IPS-20b (cell line): ENCODE measurements at regions not wholly inside any gene's neighbourhood (a gene's known extent, or its start where the extent isn't known, plus 50 kb on each side); places are given as distances from the start of the nearest gene placed in this dataset.

ENCODE experiments used
- H3K27ac ChIP-seq: one replicate; pipeline ENCODE4 v1.5.1; 2013; ENCODE audit warnings: low read length
- H3K27me3 ChIP-seq: 2 replicates; pipeline ENCODE4 v1.6.1; 2013; ENCODE audit warnings: mild to moderate bottlenecking, low read length, inconsistent platforms; ENCODE audit not compliant: insufficient read depth
- H3K36me3 ChIP-seq: 2 replicates; pipeline ENCODE4 v1.6.1; 2013; ENCODE audit warnings: low read depth, mild to moderate bottlenecking, inconsistent platforms, low read length, moderate library complexity; ENCODE audit not compliant: insufficient read depth
- H3K4me1 ChIP-seq: 2 replicates; pipeline ENCODE4 v1.6.1; 2013; ENCODE audit warnings: mild to moderate bottlenecking, control low read depth, inconsistent platforms, low read length, moderate library complexity; ENCODE audit not compliant: insufficient read depth
- H3K4me3 ChIP-seq: 2 replicates; pipeline ENCODE4 v1.5.1; 2013; ENCODE audit warnings: mild to moderate bottlenecking, low read length, inconsistent platforms
- H3K9ac ChIP-seq: 2 replicates; pipeline ENCODE4 v1.6.1; 2013; ENCODE audit warnings: low read depth, mild to moderate bottlenecking, inconsistent platforms, low read length, moderate library complexity
- H3K9me3 ChIP-seq: 2 replicates; pipeline ENCODE4 v1.6.1; 2013; ENCODE audit warnings: mild to moderate bottlenecking, low read depth, low read length, inconsistent platforms; ENCODE audit not compliant: insufficient read depth

- no peak overlapping the region for H3K4me3 ChIP-seq
- H3K4me1 ChIP-seq = peaks cover 5% of the 10 kb centered on the region; the same call in 1 of the 2 replicates
- H3K9ac ChIP-seq = no peak overlapping the region
- H3K27ac ChIP-seq = no peak overlapping the region
- H3K36me3 ChIP-seq = no peaks in the 10 kb centered on the region
- H3K9me3 ChIP-seq = no peaks in the 10 kb centered on the region
- H3K27me3 ChIP-seq = no peaks in the 10 kb centered on the region
Observed at GRCh38 chr2:215779912-215780311, 233.4 kb downstream of the MREG start.

GRCh38 chr2:215777465-215778044, 235.8 kb downstream of the MREG start:
- Histone ChIP-seq H3K27ac (no peak overlapping the region), H3K36me3 (no peaks in the 10 kb centered on the region), H3K27me3 (no peaks in the 10 kb centered on the region), H3K9me3 (no peaks in the 10 kb centered on the region), H3K4me1 (peaks cover 12% of the 10 kb centered on the region; the same call in 1 of the 2 replicates), H3K9ac (no peak overlapping the region), H3K4me3 (no peak overlapping the region)

GRCh38 chr2:215775106-215775505, 238.2 kb downstream of the MREG start:
- Histone ChIP-seq H3K36me3 (no peaks in the 10 kb centered on the region), H3K9me3 (no peaks in the 10 kb centered on the region), H3K4me3 (no peak overlapping the region), H3K9ac (no peak overlapping the region), H3K27ac (no peak overlapping the region), H3K4me1 (peaks cover 22% of the 10 kb centered on the region), H3K27me3 (no peaks in the 10 kb centered on the region)

- no peaks in the 10 kb centered on the region for H3K9me3 ChIP-seq
- no peak overlapping the region for H3K27ac ChIP-seq
- H3K27me3 ChIP-seq = no peaks in the 10 kb centered on the region
- peaks cover 20% of the 10 kb centered on the region for H3K4me1 ChIP-seq
- no peak overlapping the region for H3K9ac ChIP-seq
- H3K4me3 ChIP-seq = no peak overlapping the region
- no peaks in the 10 kb centered on the region for H3K36me3 ChIP-seq
Observed at GRCh38 chr2:215773728-215774127, 239.6 kb downstream of the MREG start.

- H3K27me3 ChIP-seq = no peaks in the 10 kb centered on the region
- no peaks in the 10 kb centered on the region for H3K36me3 ChIP-seq
- H3K4me1 ChIP-seq = peaks cover 20% of the 10 kb centered on the region
- no peaks in the 10 kb centered on the region for H3K9me3 ChIP-seq
- no peak overlapping the region for H3K27ac ChIP-seq
- H3K9ac ChIP-seq = no peak overlapping the region
- H3K4me3 ChIP-seq = no peak overlapping the region
Observed at GRCh38 chr2:215772634-215773563, 240.5 kb downstream of the MREG start.

- Histone ChIP-seq H3K27ac (no peak overlapping the region), H3K27me3 (no peaks in the 10 kb centered on the region), H3K9ac (0 out of 2 replicates have a peak overlapping the region, but pooled peaks have one; percentile 2), H3K9me3 (no peaks in the 10 kb centered on the region), H3K4me3 (no peak overlapping the region), H3K4me1 (peaks cover 20% of the 10 kb centered on the region), H3K36me3 (no peaks in the 10 kb centered on the region)
Observed at GRCh38 chr2:215772003-215772402, 241.3 kb downstream of the MREG start.

GRCh38 chr2:215771241-215771640, 242.1 kb downstream of the MREG start:
- Histone ChIP-seq H3K27ac (no peak overlapping the region), H3K9me3 (no peaks in the 10 kb centered on the region), H3K4me3 (0 out of 2 replicates have a peak overlapping the region, but pooled peaks have one; percentile 15), H3K4me1 (peaks cover 20% of the 10 kb centered on the region), H3K9ac (0 out of 2 replicates have a peak overlapping the region, but pooled peaks have one; percentile 2), H3K27me3 (no peaks in the 10 kb centered on the region), H3K36me3 (no peaks in the 10 kb centered on the region)

- Histone ChIP-seq H3K9ac (no peak overlapping the region), H3K36me3 (no peaks in the 10 kb centered on the region), H3K9me3 (no peaks in the 10 kb centered on the region), H3K27me3 (no peaks in the 10 kb centered on the region), H3K4me1 (peaks cover 20% of the 10 kb centered on the region), H3K27ac (no peak overlapping the region), H3K4me3 (no peak overlapping the region)
Observed at GRCh38 chr2:215770668-215771067, 242.7 kb downstream of the MREG start.

- Histone ChIP-seq H3K4me1 (peaks cover 20% of the 10 kb centered on the region), H3K9me3 (no peaks in the 10 kb centered on the region), H3K4me3 (no peak overlapping the region), H3K9ac (no peak overlapping the region), H3K27ac (no peak overlapping the region), H3K36me3 (no peaks in the 10 kb centered on the region), H3K27me3 (no peaks in the 10 kb centered on the region)
Observed at GRCh38 chr2:215769246-215769645, 244.1 kb downstream of the MREG start.

GRCh38 chr2:215767625-215768024, 245.7 kb downstream of the MREG start:
- Histone ChIP-seq H3K27me3 (no peaks in the 10 kb centered on the region), H3K27ac (no peak overlapping the region), H3K4me3 (no peak overlapping the region), H3K4me1 (peaks cover 13% of the 10 kb centered on the region), H3K9me3 (no peaks in the 10 kb centered on the region), H3K9ac (no peak overlapping the region), H3K36me3 (no peaks in the 10 kb centered on the region)

- Histone ChIP-seq H3K9me3 (no peaks in the 10 kb centered on the region), H3K27ac (no peak overlapping the region), H3K4me1 (no peaks in the 10 kb centered on the region), H3K9ac (no peak overlapping the region), H3K4me3 (no peak overlapping the region), H3K36me3 (no peaks in the 10 kb centered on the region), H3K27me3 (no peaks in the 10 kb centered on the region)
Observed at GRCh38 chr2:215765729-215766360, 247.5 kb downstream of the MREG start.
